ENCODE measurements at regions not wholly inside any gene's neighbourhood (a gene's known extent, or its start where the extent isn't known, plus 50 kb on each side); places are given as distances from the start of the nearest gene placed in this dataset.

- no peak for TF ChIP-seq CTCF (IDR thresholded peaks at IDR 0.05; ENCODE audit: insufficient read depth, missing control alignments)
- FAIRE-seq, result no peak
- no peak for DNase-seq (ENCODE audit: insufficient read length, low spot score)
Observed at GRCh38 chr4:60443068-60443467, 757.1 kb upstream of the ADGRL3 start.

- no peak for FAIRE-seq
- TF ChIP-seq CTCF (IDR thresholded peaks at IDR 0.05; ENCODE audit: insufficient read depth, missing control alignments), result no peak
- no peak for DNase-seq (ENCODE audit: insufficient read length, low spot score)
Observed at GRCh38 chr4:60443796-60444195, 756.3 kb upstream of the ADGRL3 start.

GRCh38 chr4:60450054-60450453 lies 750.1 kb upstream of the ADGRL3 start:
- no peak for TF ChIP-seq CTCF (IDR thresholded peaks at IDR 0.05; ENCODE audit: insufficient read depth, missing control alignments)
- no peak for FAIRE-seq
- no peak for DNase-seq (ENCODE audit: insufficient read length, low spot score)

GRCh38 chr4:60452266-60452665 lies 747.9 kb upstream of the ADGRL3 start:
- FAIRE-seq (no peak), DNase-seq (ENCODE audit: insufficient read length, low spot score) (no peak)
- no peak for TF ChIP-seq CTCF (IDR thresholded peaks at IDR 0.05; ENCODE audit: insufficient read depth, missing control alignments)

- DNase-seq (ENCODE audit: insufficient read length, low spot score) (no peak), FAIRE-seq (no peak)
- TF ChIP-seq CTCF (IDR thresholded peaks at IDR 0.05; ENCODE audit: insufficient read depth, missing control alignments), result no peak
Observed at GRCh38 chr4:60455380-60455779, 744.7 kb upstream of the ADGRL3 start.

GRCh38 chr4:60461551-60461950 lies 738.6 kb upstream of the ADGRL3 start:
- DNase-seq (ENCODE audit: insufficient read length, low spot score) (no peak), FAIRE-seq (no peak)
- no peak for TF ChIP-seq CTCF (IDR thresholded peaks at IDR 0.05; ENCODE audit: insufficient read depth, missing control alignments)

- TF ChIP-seq CTCF (IDR thresholded peaks at IDR 0.05; ENCODE audit: insufficient read depth, missing control alignments), result peak; percentile 33
- no peak for DNase-seq (ENCODE audit: insufficient read length, low spot score)
- no peak for FAIRE-seq
Observed at GRCh38 chr4:60463857-60464502, 736.1 kb upstream of the ADGRL3 start.
